Ascending aorta (tissue), 2 donors: ENCODE measurements at regions not wholly inside any gene's neighbourhood (a gene's known extent, or its start where the extent isn't known, plus 50 kb on each side); places are given as distances from the start of the nearest gene placed in this dataset.
"Not testable (repeated sequence)": the region's sequence is repeated elsewhere in the genome, so short reads cannot be mapped to it uniquely, and the experiment has no call there.

Experiments used
- DNase-seq, 2 donors: peaks; one replicate each; pipeline ENCODE4 v3.0.0-alpha.2; 2019; ENCODE audit warnings: low spot score in 2 of 2
- H3K27ac ChIP-seq, 2 donors: fragments of 200-600 bp; sonication (generic); one replicate each; pipeline ENCODE4 v1.5.1; 2016 to 2017; ENCODE audit warnings: mild to moderate bottlenecking in 1 of 2
- H3K27me3 ChIP-seq: fragments of 200-600 bp; sonication (generic); one replicate; pipeline ENCODE4 v1.5.1; 2017
- H3K36me3 ChIP-seq, 2 donors: fragments of 200-600 bp; sonication (generic); one replicate each; pipeline ENCODE4 v1.5.1; 2016
- H3K4me1 ChIP-seq, 2 donors: fragments of 200-600 bp; sonication (generic); one replicate each; pipeline ENCODE4 v1.5.1; 2016 to 2017; ENCODE audit warnings: mild to moderate bottlenecking in 1 of 2
- H3K4me3 ChIP-seq, 2 donors: fragments of 200-600 bp; sonication (generic); one replicate each; pipeline ENCODE4 v1.5.1; 2016 to 2017; ENCODE audit warnings: mild to moderate bottlenecking in 1 of 2
- H3K9me3 ChIP-seq, 2 donors: fragments of 200-600 bp; sonication (generic); one replicate each; pipeline ENCODE4 v1.5.1; 2016
- CTCF ChIP-seq, 3 experiments: fragments of 200-600 bp in 2 of 3; fragments of 450-650 bp in 1 of 3; sonication (generic) in 2 of 3; IDR thresholded peaks; one replicate each; pipeline ENCODE4 v1.5.1; 2016 to 2019; ENCODE audit warnings: antibody characterized with exemption in 3 of 3, mild to moderate bottlenecking in 1 of 3, moderate library complexity in 1 of 3
- intact Hi-C: fragments of 100-400 bp; cut with DNase I; formaldehyde crosslinking; loops from one replicate; pipeline ENCODE4 v1.15.1; 2023

DNA sequence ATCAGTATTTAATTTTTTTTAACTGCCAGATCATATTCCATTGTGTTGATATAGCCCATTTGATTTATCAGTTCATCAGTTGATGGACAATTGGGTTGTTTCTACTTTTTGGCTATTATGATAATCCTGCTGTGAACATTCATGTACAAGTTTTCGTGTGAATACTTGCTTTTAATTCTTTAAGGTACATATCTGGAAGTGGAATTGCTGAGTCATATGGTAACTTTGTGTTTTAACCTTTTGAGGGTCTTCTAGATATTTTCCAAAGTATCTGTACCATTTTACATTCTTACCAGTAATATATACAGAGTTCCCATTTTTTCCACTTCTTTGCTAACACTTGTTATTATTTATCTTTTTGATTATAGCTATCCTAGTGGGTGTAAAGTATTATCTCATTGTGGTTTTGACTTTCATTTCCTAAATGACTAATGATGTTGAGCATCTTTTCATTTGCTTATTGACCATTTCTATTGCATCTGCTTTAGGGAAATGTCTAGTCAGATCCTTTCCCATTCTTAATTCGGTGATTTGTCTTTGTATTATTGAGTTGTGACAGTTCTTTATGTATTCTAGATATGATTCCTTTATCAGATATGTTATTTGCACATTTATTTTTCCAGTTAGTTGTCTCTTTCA, 75.2 kb upstream of the NUDT6 start:
- Histone ChIP-seq H3K27me3 (no peaks in the 10 kb centered on the region), H3K9me3 (no peaks in the 10 kb centered on the region), H3K36me3 (no peaks in the 10 kb centered on the region), H3K4me3 (no peak overlapping the region), H3K27ac (no peak overlapping the region), H3K4me1 (no peaks in the 10 kb centered on the region)
- no peak for TF ChIP-seq CTCF (IDR thresholded peaks at IDR 0.05)
- no peak for DNase-seq
- intact Hi-C loops: no loop called here

- DNase-seq, intact Hi-C loops, H3K27ac ChIP-seq, H3K4me1 ChIP-seq, H3K9me3 ChIP-seq, H3K36me3 ChIP-seq, H3K27me3 ChIP-seq, H3K4me3 ChIP-seq: not testable (repeated sequence)
Measured at GRCh38 chr4:123004079-123004478, 81.7 kb upstream of the NUDT6 start.

DNA sequence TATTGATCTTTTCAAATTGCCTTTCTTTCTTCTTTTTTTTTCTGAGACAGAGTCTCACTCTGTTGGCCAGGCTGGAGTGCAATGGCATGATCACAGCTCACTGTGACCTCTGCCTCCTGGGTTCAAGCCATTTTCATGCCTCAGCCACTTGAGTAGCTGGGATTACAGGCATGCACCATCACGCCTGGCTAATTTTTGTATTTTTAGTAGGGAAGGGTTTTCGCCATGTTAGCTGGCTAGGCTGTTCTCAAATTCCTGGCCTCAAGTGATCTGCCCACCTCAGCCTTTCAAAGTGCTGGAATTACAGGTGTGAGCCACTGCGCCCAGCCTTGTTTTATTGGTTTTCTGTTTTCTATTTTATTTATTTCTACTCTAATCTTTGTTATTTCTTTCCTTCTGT, 82.7 kb upstream of the NUDT6 start:
- intact Hi-C loops, H3K36me3 ChIP-seq, H3K27ac ChIP-seq, H3K4me1 ChIP-seq, H3K27me3 ChIP-seq, DNase-seq, H3K9me3 ChIP-seq, H3K4me3 ChIP-seq: not testable (repeated sequence)

- intact Hi-C loops: no loop called here
- TF ChIP-seq CTCF (IDR thresholded peaks at IDR 0.05): no peak
- Histone ChIP-seq H3K4me3 (no peak overlapping the region), H3K36me3 (no peaks in the 10 kb centered on the region), H3K4me1 (no peaks in the 10 kb centered on the region), H3K9me3 (no peaks in the 10 kb centered on the region), H3K27ac (no peak overlapping the region), H3K27me3 (no peaks in the 10 kb centered on the region)
- DNase-seq: no peak
Measured at GRCh38 chr4:123007679-123008078, 85.3 kb upstream of the NUDT6 start.

GRCh38 chr4:123012416-123012815, 90.0 kb upstream of the NUDT6 start:
- DNase-seq, H3K4me3 ChIP-seq, H3K9me3 ChIP-seq, intact Hi-C loops, H3K36me3 ChIP-seq, H3K27ac ChIP-seq, H3K4me1 ChIP-seq, H3K27me3 ChIP-seq: not testable (repeated sequence)

DNA sequence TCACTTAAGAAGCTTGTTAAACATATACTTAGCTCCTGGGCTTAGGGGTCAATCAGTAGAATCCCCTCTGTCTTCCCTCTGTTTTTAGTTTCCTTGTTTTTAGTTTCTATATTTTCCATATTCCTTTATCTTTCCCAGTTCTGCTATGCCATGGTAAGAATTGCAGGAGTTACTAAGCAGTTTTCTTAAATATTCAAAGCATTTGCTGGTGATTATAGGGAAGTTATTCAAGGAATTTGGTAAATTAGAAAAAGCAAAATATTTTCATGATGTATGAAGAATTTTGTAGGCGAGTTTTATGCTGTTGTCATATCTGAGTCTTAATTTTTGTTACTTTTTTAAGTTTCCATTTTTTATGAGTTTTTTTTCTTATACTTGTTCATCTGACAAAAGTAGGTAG, 91.6 kb upstream of the NUDT6 start:
- H3K27ac ChIP-seq: no peak overlapping the region
- intact Hi-C loops: no loop called here
- H3K4me3 ChIP-seq: no peak overlapping the region
- no peak for DNase-seq
- no peaks in the 10 kb centered on the region for H3K9me3 ChIP-seq
- no peaks in the 10 kb centered on the region for H3K4me1 ChIP-seq
- H3K36me3 ChIP-seq: no peaks in the 10 kb centered on the region
- no peak for TF ChIP-seq CTCF (IDR thresholded peaks at IDR 0.05)
- H3K27me3 ChIP-seq: no peaks in the 10 kb centered on the region

GRCh38 chr4:123017078-123017477, 94.7 kb upstream of the NUDT6 start:
- Histone ChIP-seq H3K36me3 (no peaks in the 10 kb centered on the region), H3K4me3 (no peak overlapping the region), H3K27ac (no peak overlapping the region), H3K4me1 (no peaks in the 10 kb centered on the region), H3K9me3 (no peaks in the 10 kb centered on the region), H3K27me3 (no peaks in the 10 kb centered on the region)
- intact Hi-C loops: no loop called here
- DNase-seq: no peak
- TF ChIP-seq CTCF (IDR thresholded peaks at IDR 0.05): no peak
